GM19023 (cell line): ENCODE measurements at regions not wholly inside any gene's neighbourhood (a gene's known extent, or its start where the extent isn't known, plus 50 kb on each side); places are given as distances from the start of the nearest gene placed in this dataset.

ENCODE experiments used
- ATAC-seq: cut with Tn5 transposase; IDR thresholded peaks from one replicate; pipeline ENCODE4 v1.9.1; 2021; ENCODE audit warnings: mild to moderate bottlenecking, moderate library complexity; ENCODE audit not compliant: unreplicated experiment

DNA sequence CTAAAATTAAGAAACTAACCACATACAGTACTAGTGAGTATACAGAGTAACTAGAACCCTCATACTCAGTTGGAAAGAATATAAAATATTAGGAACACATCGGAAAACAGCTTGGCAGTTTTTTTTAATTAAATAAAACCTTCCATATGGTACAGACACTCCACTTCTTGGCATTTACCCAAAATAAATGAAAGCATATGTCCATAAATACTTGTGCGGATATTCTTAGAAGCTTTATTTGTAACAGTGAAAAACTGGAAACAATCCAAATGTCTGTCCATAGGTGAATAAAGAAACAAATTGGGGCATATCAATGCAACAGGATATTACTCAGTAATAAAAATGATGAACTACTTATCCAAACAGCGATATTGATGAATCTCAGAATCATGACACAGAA lies 410.0 kb downstream of the HTR7 start:
- no peak for ATAC-seq

DNA sequence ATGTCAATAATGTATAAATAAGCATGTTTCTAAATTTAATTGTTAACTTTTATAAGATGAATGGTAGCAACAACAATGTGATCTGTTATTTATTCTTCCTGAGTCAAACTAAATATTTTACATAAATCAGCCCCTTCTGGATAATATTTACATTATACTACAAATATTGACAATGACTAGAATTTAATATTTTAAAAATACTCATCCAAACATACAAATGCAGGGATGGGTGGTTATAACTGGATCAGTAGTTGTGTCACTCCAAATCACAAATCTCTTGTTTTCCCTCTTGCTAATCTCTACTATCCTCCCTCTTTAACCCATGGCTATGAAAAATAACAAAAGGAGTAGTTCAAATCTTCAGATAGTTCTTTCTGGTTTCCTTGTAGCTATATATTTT lies 407.0 kb downstream of the HTR7 start:
- ATAC-seq: no peak

DNA sequence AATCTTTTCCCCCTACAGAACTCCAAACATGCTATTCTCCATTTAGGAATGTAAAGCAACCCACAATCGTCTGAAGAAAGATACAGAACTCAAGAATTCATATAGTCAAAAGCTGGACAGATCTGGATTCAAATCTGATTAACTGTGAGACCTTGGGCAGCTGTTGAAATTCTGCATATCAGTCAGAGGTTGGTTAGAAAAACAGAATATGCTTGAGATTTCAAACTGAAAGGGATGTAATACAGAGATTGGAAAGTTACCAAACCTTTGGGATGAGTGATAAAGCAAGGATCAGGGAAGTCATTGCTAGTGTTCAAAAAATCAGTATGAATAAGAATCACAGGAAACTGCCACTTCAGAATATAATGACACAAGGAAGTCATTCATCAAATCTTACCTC lies 406.6 kb downstream of the HTR7 start:
- no peak for ATAC-seq

DNA sequence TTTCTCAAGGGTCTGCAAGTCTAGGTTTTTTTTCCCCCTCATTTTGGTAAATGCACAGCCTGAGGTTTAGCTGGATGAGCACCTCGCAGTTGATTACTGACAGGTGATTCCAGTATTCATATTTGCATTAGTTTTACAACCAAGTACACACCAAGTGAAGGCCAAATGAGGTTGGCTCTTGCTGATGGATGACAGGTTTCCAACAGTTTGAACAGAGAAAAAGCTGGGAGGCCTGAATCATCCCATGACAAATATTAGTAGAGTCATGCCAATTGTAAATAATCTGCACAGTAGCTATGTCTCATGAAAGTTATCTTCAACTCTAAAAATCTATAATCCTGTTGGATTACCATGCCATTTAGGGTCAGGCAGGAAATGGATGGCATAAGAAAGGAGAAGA lies 399.8 kb downstream of the HTR7 start:
- no peak for ATAC-seq

- no peak for ATAC-seq
These were observed 399.3 kb downstream of the HTR7 start for GRCh38 chr10:90458571-90458970.

DNA sequence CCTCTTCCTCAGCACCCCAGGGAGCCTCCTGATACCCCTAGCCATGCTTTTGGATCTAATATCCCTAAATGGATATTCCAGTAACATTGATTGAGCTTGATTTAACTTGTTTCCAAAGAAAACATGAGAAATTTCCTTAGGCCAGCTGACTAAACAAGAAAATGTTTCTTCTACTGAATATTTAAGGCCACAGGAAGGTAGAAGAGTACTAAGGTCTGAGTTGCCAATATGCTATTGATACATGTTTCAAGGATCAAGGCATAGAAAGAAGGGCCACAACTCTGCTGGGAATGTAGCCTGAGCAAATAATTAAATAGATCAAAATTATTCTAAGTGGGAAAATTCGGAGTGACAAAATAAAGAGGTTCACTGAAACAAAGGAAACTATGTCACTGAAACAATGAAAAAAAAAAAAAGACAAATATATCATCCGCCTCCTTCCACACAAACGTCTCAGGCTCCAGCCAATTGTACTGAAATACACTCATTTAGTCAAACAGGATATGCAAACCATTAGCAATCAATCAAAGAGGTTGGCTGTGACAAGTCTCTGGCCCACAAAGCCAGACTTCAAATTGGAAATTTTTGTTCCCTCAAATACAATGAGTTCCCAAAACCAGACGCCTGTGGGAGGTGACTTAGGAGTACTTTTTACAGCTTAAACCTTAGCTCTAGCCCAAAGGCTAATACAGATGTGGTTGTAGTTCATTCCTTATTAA lies 396.2 kb downstream of the HTR7 start:
- ATAC-seq: no peak

DNA sequence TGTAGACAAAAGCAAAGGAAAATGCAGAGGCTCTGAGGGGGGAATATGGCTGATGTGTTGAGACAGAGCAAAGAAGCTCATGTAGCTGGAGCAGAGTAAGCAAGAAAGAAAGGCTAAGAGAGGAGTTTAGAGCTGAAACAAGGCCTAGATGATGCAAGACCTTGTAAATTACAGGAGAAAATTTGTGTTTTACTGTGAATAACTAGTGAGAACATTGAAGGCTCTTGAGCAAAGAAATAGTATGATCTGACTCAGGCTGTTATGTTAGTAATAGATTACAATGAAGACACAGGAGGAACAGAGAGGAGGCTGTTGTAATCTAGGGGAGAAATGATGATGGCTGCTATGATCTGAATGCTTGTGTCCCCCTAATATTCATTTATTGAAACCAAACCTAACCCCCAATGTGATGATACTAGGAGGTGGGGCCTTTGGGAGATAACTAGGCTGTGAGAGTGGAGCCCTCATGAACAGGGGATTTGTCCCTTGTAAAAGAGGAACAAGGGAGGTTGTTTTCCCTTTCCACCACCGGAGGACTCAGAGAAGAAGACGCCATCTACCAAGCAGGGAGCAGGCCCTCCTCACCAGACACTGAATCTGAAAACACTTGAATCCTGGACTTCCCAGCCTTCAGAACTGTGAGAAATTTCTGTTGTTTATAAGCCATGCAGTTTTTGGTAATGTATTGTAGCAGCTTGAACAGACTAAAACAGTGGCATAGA lies 394.9 kb downstream of the HTR7 start:
- no peak for ATAC-seq

DNA sequence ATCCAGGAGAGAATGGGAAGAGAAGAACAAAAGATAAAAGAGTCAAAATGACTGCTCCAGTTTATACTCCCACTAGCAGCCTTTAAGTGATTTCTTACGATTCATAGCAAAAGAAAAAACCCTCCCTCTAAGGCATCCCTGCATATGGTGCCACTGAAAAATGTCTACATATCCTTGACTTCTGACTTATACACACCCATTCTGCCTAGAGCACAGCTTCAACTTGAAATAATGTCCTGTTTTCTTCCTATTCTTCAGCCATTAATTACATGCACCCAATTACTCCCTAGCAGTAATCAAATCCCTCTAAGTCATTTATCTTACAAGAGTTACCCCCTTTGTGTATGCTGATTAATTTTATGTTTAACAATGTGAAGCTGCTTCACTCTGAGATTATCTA lies 393.5 kb downstream of the HTR7 start:
- ATAC-seq: no peak

DNA sequence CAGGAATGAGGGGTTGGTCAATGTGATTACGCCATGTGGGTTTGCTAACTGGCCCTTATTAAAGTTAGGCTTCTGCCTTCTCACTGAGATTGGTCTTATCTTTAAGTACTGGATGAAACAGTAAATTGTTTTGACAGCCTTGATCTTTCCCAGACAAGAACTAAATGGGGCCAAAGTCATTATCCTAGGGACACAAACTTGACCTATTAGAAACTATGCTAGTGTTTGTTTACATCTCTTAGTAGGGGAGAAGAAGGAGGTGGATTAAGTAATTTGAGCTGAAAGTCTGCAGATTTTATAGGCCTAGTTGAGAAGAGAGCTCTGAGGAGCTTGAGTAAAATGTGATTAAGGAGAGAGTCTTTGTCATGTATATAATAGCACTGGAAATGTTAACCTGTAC lies 386.9 kb downstream of the HTR7 start:
- no peak for ATAC-seq

- no peak for ATAC-seq
These were observed 377.4 kb downstream of the HTR7 start for GRCh38 chr10:90480466-90480865.

DNA sequence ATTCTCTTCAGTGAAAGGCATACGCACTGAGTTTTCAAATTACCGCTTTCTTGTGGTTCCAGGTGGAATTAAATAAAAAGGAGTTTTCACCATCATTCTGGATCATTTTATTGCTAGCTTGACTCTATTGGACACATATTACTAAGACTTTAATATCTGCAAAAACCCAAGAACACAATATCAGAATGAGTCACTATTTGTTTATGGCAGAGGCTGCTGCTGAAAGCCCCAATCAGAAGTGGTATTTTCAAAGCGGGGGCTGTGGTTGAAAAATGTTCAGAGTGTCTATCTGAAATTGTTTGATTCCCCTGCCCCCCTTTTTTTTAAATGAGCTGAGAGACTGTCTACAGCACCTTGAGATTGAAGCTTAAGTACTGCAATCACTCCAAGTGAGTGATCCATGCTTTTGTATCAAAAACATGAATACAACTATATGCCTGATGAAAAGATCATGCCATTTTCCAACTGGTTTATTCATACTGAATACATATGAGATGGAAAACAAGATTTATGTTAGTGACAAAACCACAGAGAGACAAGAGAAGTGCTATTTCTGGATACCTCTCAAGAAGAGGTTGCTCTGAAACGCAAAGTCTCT lies 376.4 kb downstream of the HTR7 start:
- no peak for ATAC-seq

DNA sequence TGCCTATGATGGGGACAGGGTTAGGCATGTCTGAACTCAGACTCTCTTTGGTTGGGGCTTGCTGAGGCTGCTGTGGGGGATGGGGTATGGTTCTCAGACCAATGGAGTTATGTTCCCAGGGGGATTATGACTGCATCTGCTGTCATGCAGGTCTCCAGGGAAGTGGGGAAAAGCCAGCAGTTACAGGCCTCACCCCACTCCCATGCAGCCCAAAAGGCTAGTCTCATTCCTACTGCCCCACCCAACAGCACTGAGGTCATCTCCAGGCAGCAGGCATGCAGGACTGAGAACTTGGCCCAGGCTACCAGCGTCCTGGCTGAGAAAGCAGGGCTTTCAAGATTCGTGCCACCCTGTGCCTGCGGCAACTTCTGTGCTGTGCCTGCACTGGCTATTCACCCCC lies 373.3 kb downstream of the HTR7 start:
- no peak for ATAC-seq

- no peak for ATAC-seq
These were observed 363.7 kb downstream of the HTR7 start for GRCh38 chr10:90494183-90494582.

- no peak for ATAC-seq
These were observed 353.7 kb downstream of the HTR7 start for GRCh38 chr10:90504172-90504571.

DNA sequence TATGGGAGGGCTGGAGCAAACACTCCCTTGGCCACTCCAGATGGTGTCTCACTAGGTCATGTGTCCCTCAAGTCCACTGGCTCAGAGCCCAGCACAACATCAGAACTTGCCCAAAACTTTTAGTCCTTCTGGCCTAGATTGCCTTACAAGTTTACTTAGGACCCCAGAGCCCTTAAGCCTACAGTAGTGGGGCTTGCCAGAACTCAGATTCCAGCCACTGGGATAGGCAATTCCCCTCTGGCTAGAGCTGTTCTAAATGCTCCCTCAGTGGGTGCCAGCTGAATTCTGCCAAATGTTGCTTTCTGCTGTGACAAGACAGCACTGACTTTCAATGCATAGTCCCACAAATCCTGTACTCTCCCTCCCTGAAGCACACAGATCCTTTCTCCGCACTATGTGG lies 331.1 kb downstream of the HTR7 start:
- no peak for ATAC-seq

DNA sequence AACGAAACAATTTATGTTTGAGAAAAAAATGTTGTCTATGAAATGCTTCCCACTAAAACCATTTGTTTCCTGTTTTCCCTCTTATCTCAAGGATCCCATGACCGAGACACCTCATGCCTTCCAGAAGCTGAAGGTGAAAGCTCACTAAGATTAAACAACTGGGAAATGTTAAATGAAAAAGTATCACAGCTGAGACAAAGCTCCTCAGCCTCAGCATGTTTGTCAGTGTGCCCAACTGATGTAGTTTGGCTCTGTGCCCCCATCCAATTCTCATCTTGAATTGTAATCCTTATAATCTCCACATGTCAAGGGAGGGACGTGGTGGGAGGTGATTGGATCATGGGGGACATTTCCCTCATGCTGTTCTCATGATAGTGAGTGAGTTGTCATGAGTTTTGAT lies 327.3 kb downstream of the HTR7 start:
- no peak for ATAC-seq

GRCh38 chr10:90557385-90557784 lies 300.5 kb downstream of the HTR7 start:
- ATAC-seq: no peak

DNA sequence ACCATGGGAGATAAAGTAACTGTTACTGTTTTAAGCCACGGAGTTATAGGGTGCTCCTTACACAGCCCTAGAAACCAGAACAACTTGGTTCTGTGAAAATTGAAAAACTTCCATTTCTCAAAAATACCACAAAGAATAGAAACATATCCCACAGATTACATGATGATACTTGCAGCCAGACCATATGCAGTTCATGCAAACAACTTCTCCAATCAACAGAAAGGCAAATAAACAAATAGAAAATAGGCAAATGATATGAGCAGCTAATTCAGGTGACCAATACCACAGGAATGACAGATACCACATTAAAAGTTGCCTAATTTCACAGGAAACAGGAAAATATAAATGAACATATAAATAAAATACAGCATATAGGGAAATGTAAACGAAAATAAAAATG lies 297.5 kb downstream of the HTR7 start:
- ATAC-seq: no peak

DNA sequence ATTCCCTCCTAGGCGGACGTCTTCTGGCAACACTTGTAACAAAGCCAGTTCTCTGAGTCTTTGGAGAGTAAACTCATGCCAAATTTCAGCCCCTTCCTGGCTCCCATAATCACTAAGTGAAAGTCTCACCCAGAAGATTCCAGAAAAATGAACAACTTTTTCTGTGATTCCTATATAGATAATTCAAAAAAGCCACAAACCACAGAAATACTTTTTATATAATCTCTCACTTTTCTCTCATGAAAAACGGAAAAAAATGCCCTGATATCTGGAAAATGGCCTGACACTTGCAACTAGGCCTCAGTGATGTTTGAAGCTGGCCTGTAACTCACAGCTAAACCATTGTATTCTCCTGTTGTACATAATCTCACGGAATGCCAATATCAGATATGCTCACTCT lies 296.2 kb downstream of the HTR7 start:
- ATAC-seq: no peak

- no peak for ATAC-seq
These were observed 286.2 kb downstream of the HTR7 start for GRCh38 chr10:90571481-90572258.

GRCh38 chr10:90575125-90575524 lies 282.7 kb downstream of the HTR7 start:
- no peak for ATAC-seq

- no peak for ATAC-seq
These were observed 280.3 kb downstream of the HTR7 start for GRCh38 chr10:90577569-90577968.
